ENCODE measurements at regions not wholly inside any gene's neighbourhood (a gene's known extent, or its start where the extent isn't known, plus 50 kb on each side); places are given as distances from the start of the nearest gene placed in this dataset.
"Not testable (repeated sequence)": the region's sequence is repeated elsewhere in the genome, so short reads cannot be mapped to it uniquely, and the experiment has no call there.

- not testable (repeated sequence) for TF ChIP-seq CTCF (IDR thresholded peaks at IDR 0.05; ENCODE audit: poor library complexity); EZH2phosphoT487 (IDR thresholded peaks at IDR 0.05; ENCODE audit: low read depth, severe bottlenecking, unreplicated experiment); EZH2 (IDR thresholded peaks at IDR 0.05; ENCODE audit: borderline replicate concordance)
These were observed 322.3 kb upstream of the SLC16A7 start for GRCh38 chr12:59273561-59273960.

Data from hepatocyte (in vitro differentiated cells).